NB4 (cell line): ENCODE measurements at regions not wholly inside any gene's neighbourhood (a gene's known extent, or its start where the extent isn't known, plus 50 kb on each side); places are given as distances from the start of the nearest gene placed in this dataset.

ENCODE experiments used
- MYC ChIP-seq: IDR thresholded peaks from 2 replicates; pipeline ENCODE4 v1.6.1; 2011; ENCODE audit warnings: low read depth, low read length
- POLR2A ChIP-seq: IDR thresholded peaks from 2 replicates; pipeline ENCODE4 v1.6.1; 2011; ENCODE audit warnings: mild to moderate bottlenecking; ENCODE audit not compliant: insufficient read length; ENCODE audit errors: extremely low read depth
- TF ChIP-seq, protein P1 (sequence below): IDR thresholded peaks from one replicate; pipeline ENCODE4 v1.5.1; 2012; ENCODE audit warnings: low read depth, low read length
- TF ChIP-seq, protein P2 (sequence below): IDR thresholded peaks from 2 replicates; pipeline ENCODE4 v1.6.1; 2011; ENCODE audit warnings: low read depth, low read length

DNA sequence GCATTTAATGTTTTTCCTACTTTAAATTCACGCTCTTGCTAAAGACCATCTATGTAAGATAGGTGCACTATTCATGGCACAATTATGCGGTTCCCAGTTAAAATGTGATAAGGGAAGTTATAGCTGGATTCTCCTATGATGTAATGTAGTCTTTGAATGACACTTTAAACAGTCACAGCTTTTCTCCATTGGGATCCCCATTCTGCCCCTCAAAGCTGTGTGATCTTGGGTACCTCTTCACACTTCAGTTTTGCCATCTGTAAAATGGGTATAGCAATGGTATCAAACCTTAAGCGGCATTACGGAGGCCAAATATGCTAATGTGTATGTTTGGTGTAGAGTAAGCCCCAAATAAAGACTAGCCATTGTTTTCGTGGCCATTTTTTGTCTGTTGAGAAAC, 64.7 kb upstream of the ZNF217 start:
- TF ChIP-seq, protein P1, sequence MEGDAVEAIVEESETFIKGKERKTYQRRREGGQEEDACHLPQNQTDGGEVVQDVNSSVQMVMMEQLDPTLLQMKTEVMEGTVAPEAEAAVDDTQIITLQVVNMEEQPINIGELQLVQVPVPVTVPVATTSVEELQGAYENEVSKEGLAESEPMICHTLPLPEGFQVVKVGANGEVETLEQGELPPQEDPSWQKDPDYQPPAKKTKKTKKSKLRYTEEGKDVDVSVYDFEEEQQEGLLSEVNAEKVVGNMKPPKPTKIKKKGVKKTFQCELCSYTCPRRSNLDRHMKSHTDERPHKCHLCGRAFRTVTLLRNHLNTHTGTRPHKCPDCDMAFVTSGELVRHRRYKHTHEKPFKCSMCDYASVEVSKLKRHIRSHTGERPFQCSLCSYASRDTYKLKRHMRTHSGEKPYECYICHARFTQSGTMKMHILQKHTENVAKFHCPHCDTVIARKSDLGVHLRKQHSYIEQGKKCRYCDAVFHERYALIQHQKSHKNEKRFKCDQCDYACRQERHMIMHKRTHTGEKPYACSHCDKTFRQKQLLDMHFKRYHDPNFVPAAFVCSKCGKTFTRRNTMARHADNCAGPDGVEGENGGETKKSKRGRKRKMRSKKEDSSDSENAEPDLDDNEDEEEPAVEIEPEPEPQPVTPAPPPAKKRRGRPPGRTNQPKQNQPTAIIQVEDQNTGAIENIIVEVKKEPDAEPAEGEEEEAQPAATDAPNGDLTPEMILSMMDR: no peak
- TF ChIP-seq POLR2A: no peak
- TF ChIP-seq, protein P2, sequence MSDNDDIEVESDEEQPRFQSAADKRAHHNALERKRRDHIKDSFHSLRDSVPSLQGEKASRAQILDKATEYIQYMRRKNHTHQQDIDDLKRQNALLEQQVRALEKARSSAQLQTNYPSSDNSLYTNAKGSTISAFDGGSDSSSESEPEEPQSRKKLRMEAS: no peak
- TF ChIP-seq MYC: no peak
